WERI-Rb-1 (cell line): ENCODE measurements at regions not wholly inside any gene's neighbourhood (a gene's known extent, or its start where the extent isn't known, plus 50 kb on each side); places are given as distances from the start of the nearest gene placed in this dataset.

Source experiments
- DNase-seq: peaks from one replicate; pipeline ENCODE4 v3.0.0-alpha.2; 2020
- H3K27ac ChIP-seq: fragments of 250-450 bp; sonication (Bioruptor Pico); 2 replicates; pipeline ENCODE4 v1.5.1; 2020; ENCODE audit warnings: mild to moderate bottlenecking, moderate library complexity
- H3K27me3 ChIP-seq: fragments of 250-450 bp; sonication (Bioruptor Pico); 2 replicates; pipeline ENCODE4 v1.5.1; 2021; ENCODE audit warnings: mild to moderate bottlenecking, low read depth, moderate library complexity; ENCODE audit not compliant: insufficient read depth, severe bottlenecking
- H3K36me3 ChIP-seq: fragments of 250-450 bp; sonication (Bioruptor Pico); 2 replicates; pipeline ENCODE4 v1.5.1; 2020; ENCODE audit warnings: mild to moderate bottlenecking, moderate library complexity
- H3K4me3 ChIP-seq: 2 replicates; pipeline ENCODE4 v1.5.1; 2011; ENCODE audit warnings: low read depth, mild to moderate bottlenecking, control low read depth, low read length
- H3K9me3 ChIP-seq: fragments of 250-450 bp; sonication (Bioruptor Pico); 2 replicates; pipeline ENCODE4 v1.5.1; 2021; ENCODE audit warnings: mild to moderate bottlenecking, moderate library complexity; ENCODE audit not compliant: severe bottlenecking
- TF ChIP-seq, protein P1 (sequence below): IDR thresholded peaks from 2 replicates; pipeline ENCODE4 v1.5.1; 2011; ENCODE audit warnings: low read depth, mild to moderate bottlenecking, control low read depth, inconsistent platforms, low read length

DNA sequence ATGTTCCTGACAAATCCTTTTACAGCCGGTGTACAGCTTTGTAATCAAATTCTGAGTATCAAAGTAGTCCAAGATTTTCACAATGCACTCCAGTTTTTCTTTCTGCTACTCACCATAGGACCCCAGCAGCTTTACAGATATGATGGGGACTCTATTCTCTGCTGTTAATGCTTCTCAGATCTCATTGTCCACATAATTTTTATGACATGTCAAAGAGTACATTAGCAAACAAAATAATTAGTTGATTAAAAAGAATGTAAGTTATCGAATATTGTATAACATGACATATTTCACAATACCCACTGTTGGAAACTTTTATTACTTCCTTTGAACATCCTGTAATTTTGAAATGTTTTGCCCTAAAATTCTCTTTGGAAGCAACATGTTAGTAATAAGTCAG lies 81.4 kb upstream of the KIAA1217 start:
- DNase-seq: no peak
- no peak overlapping the region for H3K27ac ChIP-seq
- H3K36me3 ChIP-seq: no peaks in the 10 kb centered on the region
- no peaks in the 10 kb centered on the region for H3K27me3 ChIP-seq
- no peak overlapping the region for H3K4me3 ChIP-seq
- TF ChIP-seq, protein P1, sequence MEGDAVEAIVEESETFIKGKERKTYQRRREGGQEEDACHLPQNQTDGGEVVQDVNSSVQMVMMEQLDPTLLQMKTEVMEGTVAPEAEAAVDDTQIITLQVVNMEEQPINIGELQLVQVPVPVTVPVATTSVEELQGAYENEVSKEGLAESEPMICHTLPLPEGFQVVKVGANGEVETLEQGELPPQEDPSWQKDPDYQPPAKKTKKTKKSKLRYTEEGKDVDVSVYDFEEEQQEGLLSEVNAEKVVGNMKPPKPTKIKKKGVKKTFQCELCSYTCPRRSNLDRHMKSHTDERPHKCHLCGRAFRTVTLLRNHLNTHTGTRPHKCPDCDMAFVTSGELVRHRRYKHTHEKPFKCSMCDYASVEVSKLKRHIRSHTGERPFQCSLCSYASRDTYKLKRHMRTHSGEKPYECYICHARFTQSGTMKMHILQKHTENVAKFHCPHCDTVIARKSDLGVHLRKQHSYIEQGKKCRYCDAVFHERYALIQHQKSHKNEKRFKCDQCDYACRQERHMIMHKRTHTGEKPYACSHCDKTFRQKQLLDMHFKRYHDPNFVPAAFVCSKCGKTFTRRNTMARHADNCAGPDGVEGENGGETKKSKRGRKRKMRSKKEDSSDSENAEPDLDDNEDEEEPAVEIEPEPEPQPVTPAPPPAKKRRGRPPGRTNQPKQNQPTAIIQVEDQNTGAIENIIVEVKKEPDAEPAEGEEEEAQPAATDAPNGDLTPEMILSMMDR: no peak
- H3K9me3 ChIP-seq: no peaks in the 10 kb centered on the region

DNA sequence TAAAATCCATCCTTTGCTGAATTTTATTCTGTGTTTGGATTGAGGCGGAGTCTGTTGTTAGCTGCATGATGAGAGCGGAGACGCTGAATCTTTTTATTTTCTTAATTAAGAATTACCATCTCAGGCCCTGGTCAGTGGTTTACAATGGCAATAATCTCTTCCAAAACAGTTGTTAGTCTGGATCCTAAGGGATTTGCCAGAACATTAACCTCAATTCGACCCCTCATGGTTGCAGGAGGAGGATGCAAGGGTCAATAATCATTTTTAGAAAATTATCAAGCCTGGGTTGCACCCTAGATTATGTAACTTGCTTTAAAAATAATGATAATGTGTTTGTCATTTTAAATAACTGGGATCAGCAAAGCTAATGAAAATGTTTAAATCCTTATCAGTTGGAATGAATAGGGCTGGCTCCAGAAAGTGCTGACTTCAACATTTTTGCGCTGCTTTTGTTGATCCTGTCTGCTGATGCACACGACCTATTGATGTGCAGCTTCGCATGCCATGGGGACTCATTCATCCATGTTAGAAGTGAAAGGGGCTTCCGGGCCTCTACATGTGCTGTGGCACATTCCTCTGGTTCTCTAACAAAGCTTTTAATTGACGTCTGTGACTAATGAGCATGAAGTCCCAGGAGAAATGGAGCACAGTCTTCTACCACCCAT lies 80.7 kb upstream of the KIAA1217 start:
- Histone ChIP-seq H3K36me3 (no peaks in the 10 kb centered on the region), H3K9me3 (no peaks in the 10 kb centered on the region), H3K27ac (no peak overlapping the region), H3K27me3 (no peaks in the 10 kb centered on the region), H3K4me3 (no peak overlapping the region)
- DNase-seq: no peak
- TF ChIP-seq, protein P1: no peak

DNA sequence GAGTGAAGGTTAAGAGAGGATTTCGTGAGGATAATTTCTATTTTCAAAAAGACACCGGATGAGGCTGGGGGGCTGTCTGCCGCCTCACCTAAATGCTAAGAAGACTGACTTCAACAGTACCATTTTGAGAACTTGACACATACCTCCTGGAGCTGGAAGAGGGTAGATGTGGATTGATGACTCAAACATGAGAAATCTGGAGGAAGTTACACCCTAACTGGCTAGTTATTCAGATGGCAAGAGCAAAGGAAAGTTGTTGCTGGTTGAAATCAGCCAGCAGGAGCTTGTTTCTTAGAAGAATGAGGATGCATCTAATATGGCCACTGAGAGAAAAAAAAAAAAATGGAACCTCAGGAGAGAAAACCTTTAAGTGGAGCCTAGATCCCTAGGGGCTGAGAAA lies 76.2 kb upstream of the KIAA1217 start:
- no peaks in the 10 kb centered on the region for H3K9me3 ChIP-seq
- H3K36me3 ChIP-seq: no peaks in the 10 kb centered on the region
- no peak overlapping the region for H3K4me3 ChIP-seq
- H3K27me3 ChIP-seq: no peaks in the 10 kb centered on the region
- no peak overlapping the region for H3K27ac ChIP-seq
- TF ChIP-seq, protein P1: no peak
- DNase-seq: no peak

DNA sequence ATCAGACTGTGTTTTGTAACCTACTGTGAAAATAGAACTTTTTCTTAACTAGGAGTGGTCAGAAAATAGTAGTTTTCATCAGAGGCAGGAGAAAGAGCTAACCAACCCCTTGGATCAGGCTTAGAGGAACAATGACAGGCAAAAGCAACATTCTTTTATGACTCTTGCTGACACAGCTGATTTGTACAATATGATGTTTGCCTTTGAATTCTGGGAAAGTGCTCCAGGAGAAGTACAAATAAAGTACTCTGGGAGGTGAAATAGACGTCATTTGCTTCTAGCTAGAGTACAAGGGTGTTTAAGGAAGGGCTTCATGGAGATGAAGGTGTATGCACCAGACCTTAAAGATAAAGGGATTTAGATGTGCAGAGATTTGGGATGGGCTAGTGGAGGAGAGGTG lies 75.1 kb upstream of the KIAA1217 start:
- TF ChIP-seq, protein P1: no peak

DNA sequence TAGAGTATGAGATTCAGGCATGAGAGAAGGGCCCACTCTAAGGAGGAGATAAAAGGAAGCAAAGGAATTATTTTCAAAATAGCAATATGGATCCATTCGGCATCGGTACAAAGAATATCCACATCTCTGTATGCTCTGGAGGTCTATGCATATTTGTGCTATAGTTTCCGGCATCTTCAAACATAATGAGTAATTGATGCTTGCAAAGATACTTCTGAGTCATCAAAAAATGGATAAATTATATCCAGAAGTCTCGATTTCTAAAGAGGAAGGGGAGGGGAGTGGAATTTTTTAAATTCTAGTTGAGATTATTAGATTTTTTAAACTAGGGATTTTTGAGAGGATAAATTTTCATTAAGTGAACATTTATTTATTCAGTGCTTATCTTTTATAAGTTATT lies 72.9 kb upstream of the KIAA1217 start:
- no peak overlapping the region for H3K4me3 ChIP-seq
- TF ChIP-seq, protein P1: no peak
- H3K27ac ChIP-seq: no peak overlapping the region

More for the DNA sequence above, 75.1 kb upstream of the KIAA1217 start:
- no peak for DNase-seq
- Histone ChIP-seq H3K27me3 (no peaks in the 10 kb centered on the region), H3K4me3 (no peak overlapping the region), H3K36me3 (no peaks in the 10 kb centered on the region), H3K9me3 (no peaks in the 10 kb centered on the region), H3K27ac (no peak overlapping the region)

DNA sequence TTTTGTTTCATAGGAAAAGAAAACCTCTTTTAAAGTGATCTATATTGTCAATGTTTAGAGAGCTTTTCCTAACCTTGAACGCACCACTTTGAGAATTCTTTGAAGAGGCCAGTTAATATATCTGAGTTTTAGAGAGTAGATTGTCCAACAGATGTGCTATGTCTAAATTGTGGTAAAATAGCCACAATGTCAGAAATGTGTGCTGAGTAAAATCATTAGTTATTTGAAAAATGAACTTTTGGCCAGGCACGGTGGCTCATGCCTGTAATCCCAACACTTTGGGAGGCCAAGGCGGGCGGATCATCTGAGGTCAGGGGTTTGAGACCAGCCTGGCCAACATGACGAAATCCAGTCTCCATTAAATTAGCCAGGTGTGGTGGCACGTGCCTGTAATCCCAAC lies 61.6 kb upstream of the KIAA1217 start:
- Histone ChIP-seq H3K4me3 (no peak overlapping the region), H3K9me3 (no peaks in the 10 kb centered on the region), H3K36me3 (no peaks in the 10 kb centered on the region)

More for the DNA sequence above, 72.9 kb upstream of the KIAA1217 start:
- H3K27me3 ChIP-seq: no peaks in the 10 kb centered on the region
- no peaks in the 10 kb centered on the region for H3K9me3 ChIP-seq
- DNase-seq: no peak
- no peaks in the 10 kb centered on the region for H3K36me3 ChIP-seq

More for the DNA sequence above, 61.6 kb upstream of the KIAA1217 start:
- TF ChIP-seq, protein P1: no peak
- Histone ChIP-seq H3K27me3 (no peaks in the 10 kb centered on the region), H3K27ac (no peak overlapping the region)
- no peak for DNase-seq
